HG03097 (cell line): ENCODE measurements at regions not wholly inside any gene's neighbourhood (a gene's known extent, or its start where the extent isn't known, plus 50 kb on each side); places are given as distances from the start of the nearest gene placed in this dataset.
"Not testable (repeated sequence)": the region's sequence is repeated elsewhere in the genome, so short reads cannot be mapped to it uniquely, and the experiment has no call there.

Experiments used
- ATAC-seq: cut with Tn5 transposase; IDR thresholded peaks from one replicate; pipeline ENCODE4 v1.9.1; 2021; ENCODE audit not compliant: unreplicated experiment, low FRiP score

DNA sequence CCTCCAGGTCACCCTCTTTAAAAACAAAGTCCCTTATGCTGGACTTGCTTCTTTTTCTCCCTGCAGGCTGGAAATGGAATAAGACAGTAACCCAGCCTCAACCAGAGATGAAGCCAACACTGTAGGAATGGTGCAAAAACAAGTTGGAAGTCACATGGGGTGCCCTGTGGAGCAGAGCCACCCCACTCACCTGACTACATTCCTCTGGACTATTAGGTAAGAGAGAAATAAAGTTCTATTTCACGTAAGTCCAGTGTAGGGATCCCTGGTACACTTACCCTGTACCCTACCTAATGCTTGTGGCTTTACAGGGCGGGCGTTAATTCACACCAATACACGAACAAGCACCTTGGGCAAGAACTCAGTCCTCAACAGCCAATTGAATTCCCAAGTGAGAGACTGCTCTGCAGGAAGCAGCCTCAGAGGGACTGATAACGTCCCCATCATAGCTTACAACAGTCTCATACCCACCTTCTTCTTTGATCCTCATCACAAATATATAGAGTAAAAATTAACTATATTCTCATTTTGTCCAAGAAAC lies 112.5 kb upstream of the FGGY start:
- no peak for ATAC-seq

DNA sequence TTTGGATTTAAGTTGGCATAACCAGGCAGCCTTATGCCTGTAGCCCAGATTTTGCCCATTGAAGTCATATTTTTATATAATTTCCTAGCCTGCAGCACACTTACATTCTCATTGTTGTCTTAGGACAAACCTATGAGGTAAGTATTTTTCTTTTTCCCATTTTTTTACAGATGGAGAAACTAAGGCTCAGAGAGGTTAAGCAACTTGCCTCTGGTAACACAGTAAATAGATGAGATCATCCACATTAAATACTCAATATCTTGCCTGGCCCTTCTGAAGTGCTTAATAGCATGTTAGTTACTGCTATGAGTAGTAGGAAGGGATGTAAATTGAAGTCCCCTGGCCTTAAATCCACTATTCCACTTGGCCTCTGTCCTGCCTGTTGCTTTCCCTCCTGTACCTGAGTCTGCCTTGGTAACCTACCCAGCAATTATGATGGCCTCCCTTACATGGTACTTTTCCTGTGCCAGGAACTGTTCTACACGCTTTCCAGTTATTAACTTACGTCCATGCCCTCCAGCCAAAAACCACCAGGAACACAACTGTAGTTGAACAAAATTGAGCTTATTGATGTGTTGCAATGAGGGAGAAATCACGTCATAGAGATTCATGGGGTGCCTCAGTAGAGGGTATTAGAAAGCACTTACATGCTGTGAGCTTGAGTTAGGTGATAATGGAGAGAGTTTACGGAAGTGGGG lies 111.6 kb upstream of the FGGY start:
- no peak for ATAC-seq

DNA sequence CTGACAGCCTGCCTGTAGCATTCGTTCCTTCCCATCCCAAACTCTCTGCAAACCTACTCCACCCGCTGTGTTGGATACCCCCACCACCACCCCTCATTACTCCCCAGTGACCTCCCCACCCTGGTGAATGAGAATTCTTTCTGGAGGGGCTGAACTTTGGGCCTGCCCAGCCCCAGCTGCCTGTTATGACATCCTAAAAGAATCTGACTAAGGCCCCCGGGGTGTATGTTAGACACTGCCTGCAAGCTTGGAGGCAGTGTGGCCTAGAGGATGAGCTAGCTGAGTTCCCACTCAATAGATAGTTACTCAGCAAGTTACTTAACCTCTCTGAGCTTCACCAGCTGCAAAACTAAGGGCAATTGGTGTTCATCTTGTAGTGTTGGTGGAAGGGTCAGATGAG lies 110.2 kb upstream of the FGGY start:
- ATAC-seq: no peak

DNA sequence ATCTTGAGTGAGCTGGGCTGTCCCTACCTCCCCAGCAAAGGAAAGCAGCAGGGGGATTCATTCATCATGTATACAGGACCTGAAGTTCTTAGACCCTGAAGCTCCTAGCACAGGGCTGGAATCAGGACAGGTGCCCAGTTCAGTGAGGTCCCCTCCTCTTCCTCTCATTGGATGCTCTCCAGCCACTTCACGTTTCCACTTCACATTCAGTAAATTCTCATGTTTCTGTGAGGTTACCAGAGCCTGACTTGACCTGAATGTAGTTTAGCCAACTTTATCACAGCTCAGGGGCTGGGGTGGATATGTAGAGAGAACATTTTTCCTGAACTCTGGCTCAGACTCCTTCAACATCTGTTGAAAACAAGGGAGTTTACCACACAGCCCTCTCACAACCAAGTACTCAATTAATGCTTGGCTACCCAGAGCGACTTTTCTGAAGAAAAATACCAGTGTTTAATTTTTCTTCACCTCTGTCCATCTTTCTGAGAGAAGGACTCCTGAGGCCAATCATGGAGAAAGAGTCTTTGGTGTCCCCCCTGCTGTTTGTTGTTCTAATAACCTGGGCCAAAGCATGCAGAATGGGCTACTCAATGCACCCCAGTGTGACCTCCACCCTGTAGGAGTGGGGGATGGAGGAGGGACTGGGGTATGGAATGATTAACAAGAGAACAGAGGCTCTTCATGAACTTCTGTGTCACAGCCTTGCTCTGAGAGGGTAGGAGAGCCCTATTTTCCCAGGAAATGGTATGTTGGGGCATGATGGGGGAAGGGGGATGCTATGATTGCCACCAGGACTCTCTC lies 108.3 kb upstream of the FGGY start:
- no peak for ATAC-seq

- no peak for ATAC-seq
Measured at GRCh38 chr1:59193443-59194093, 103.3 kb upstream of the FGGY start.

GRCh38 chr1:59194621-59195020 lies 102.3 kb upstream of the FGGY start:
- ATAC-seq: no peak

DNA sequence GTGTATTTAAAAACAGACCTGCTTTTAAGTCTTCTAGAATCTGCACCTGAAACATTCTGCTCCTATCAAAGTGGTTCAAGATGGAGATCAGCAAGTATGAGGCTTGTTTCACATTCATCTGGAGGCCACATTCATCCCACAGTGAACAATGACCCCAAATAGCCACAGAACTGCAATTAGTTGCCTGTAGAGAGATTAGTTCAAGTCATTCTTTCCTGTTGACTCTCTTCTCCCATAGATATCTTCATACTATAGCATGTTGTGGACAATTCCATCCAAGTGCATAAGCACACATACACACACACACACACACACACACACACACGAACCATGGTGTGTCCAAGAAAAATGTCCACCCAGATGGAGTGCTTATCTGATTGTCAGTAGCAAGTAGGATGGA lies 101.7 kb upstream of the FGGY start:
- ATAC-seq: no peak

DNA sequence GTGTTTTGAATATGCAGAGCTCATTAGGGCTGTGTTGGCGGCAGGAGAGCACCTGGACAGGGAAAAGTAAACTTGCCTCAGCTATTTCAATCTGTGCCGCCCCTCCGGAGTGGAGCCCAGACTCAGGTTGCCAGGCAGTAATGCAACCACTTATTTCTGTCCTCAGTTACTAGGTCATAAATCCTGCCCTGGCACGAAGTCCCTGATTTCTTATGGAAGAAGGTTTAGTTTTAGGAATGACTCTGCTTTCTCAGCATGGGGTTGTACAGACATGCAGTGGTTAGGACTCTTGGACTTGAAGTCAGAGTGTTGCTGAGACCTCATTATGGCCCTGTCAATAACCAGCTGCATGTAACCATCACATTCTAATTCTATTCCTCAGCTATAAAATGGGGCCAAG lies 98.3 kb upstream of the FGGY start:
- no peak for ATAC-seq

GRCh38 chr1:59199147-59199546 lies 97.7 kb upstream of the FGGY start:
- no peak for ATAC-seq

DNA sequence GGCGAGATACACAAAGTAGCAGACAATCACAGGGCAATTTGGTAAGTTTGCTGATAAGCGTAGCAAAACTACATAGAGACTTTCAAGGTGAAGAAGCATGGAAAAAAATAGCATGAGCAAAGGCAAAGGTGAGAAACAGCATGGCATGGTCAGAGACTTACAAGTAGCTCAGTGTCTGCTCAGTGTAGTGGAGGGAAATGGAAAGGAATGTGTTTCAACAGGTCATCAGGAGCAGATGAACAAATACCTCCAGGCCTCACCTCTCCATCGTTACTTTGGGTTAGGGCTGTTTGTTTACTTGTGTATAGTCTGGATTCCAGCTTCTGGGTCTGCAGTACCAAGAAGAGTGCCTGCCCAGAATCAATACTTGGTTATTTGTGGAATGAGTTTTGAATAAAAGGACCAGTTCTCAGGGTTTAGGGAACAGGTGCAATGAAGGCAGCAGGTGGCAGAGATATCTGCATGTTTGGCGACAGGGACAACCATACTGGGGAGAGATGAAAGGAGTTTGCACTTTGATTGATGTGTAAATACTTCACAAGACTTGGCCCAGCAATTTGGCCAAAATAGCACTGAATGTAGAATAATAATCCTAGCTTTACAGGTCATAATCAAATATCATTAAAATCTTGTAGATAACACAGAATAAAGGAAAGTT lies 97.0 kb upstream of the FGGY start:
- no peak for ATAC-seq

DNA sequence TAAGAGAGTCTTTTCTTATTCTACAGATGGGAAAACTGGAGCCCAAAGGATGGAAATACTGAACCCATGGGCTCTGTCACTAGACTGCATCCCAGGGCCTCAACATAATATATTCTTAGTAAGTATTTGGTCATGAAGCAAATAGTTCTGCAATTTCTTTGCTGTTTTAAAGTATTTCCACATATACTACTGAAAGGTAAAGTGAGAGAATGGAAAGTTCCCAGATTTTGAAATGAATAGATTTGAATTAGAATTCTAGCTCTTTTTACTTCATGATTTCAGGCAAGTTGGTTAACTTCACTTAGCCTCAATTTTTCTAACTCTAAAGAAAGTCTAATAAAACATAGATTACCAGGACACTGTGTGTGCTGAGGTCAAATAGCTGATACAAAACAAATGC lies 95.6 kb upstream of the FGGY start:
- no peak for ATAC-seq

GRCh38 chr1:59202455-59202854 lies 94.4 kb upstream of the FGGY start:
- ATAC-seq: no peak

GRCh38 chr1:59204001-59204400 lies 92.9 kb upstream of the FGGY start:
- ATAC-seq: no peak

DNA sequence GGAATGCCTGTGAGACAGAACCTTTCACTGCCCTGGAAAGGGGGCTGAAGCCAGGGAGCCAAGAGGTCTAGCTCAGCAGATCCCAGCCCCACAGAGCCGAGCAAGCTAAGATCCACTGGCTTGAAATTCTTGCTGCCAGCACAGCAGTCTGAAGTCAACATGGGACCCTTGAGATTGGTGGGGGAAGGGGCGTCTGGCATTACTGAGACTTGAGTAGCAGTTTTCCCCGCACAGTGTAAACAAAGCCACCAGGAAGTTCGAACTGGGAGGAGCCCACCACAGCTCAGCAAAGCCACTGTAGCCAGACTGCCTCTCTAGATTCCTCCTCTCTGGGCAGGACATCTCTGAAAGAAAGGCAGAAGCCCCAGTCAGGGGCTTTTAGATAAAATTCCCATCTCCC lies 90.3 kb upstream of the FGGY start:
- not testable (repeated sequence) for ATAC-seq

DNA sequence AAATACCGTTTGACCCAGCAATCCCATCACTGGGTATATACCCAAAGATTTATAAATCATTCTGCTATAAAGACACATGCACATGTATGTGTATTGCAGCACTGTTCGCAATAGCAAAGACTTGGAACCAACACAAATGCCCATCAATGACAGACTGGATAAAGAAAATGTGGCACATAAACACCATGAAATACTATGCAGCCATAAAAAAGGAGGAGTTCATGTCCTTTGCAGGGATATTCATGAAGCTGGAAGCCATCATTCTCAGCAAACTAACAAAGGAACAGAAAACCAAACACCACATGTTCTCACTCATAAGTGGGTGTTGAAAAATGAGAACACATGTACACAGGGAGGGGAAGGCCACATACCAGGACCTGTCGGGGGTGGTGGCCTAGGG lies 86.5 kb upstream of the FGGY start:
- ATAC-seq: not testable (repeated sequence)

- ATAC-seq: no peak
Measured at GRCh38 chr1:59212706-59213105, 84.2 kb upstream of the FGGY start.

DNA sequence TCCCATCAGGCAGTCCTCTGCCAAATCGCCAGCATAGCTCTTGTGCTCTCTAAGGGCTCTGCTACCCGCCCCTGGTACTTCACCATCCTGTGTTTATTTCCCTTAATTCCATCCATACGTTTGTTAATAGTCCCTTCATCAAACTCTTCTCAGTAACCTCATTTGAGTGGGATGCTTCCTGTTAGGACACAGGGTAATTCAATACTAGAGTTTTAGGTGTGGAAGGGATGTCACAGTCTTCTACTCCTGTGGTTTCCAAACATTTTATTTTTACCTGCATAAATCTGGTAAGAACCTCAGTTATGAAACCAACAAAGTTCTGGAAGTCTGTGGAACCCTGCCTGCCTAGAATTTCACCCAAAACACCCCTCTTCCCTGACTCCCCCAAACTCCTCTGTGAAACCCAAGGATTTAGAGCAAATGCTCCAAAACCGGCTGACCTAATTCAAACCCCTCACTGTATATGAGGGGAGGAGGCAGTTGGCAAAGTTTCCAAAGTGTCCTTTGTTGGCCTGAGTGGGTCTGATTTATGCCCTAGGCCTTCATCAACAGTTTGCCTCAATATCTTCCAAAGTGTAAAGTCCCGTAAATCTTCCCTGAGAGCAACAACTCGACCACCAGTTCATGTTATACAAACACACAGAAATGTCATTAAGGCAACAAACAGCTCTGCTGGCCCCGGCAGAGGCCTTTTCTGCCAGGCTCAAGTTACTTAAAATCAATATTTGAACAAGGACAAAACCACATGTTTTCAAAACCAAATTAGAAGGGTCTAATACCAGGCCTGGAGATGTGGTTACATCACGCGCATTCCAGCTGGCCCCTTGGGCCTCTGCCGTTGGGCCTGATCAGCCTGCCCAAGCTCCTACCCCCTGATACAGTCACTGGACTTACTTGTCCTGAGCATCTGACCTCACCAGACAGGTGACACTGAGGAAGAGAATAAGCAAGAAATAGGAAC lies 82.4 kb upstream of the FGGY start:
- ATAC-seq: no peak

GRCh38 chr1:59215766-59216291 lies 81.1 kb upstream of the FGGY start:
- ATAC-seq: no peak

GRCh38 chr1:59217439-59217838 lies 79.5 kb upstream of the FGGY start:
- not testable (repeated sequence) for ATAC-seq
